ENCODE measurements at regions not wholly inside any gene's neighbourhood (a gene's known extent, or its start where the extent isn't known, plus 50 kb on each side); places are given as distances from the start of the nearest gene placed in this dataset.

DNA sequence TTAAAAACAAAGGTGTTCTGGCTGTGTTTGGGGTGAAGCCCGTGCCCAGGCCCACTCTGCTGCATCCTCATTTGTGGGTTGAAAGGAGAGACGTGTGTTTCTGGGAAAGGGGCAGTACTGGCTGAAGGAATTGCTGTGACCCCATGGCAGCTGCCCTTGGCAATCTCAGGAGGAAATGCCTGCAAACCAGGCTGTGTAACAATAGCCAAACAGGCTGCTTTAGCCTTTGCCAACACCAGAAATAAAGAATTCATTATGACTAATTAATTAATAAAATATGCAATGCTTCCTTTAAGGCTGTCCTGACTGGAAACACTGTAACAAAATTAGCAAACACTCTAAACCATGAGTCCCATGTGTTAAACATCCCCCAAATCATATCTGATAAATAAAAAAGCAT, 53.0 kb upstream of the KRR1 start:
- TF ChIP-seq, protein P1, sequence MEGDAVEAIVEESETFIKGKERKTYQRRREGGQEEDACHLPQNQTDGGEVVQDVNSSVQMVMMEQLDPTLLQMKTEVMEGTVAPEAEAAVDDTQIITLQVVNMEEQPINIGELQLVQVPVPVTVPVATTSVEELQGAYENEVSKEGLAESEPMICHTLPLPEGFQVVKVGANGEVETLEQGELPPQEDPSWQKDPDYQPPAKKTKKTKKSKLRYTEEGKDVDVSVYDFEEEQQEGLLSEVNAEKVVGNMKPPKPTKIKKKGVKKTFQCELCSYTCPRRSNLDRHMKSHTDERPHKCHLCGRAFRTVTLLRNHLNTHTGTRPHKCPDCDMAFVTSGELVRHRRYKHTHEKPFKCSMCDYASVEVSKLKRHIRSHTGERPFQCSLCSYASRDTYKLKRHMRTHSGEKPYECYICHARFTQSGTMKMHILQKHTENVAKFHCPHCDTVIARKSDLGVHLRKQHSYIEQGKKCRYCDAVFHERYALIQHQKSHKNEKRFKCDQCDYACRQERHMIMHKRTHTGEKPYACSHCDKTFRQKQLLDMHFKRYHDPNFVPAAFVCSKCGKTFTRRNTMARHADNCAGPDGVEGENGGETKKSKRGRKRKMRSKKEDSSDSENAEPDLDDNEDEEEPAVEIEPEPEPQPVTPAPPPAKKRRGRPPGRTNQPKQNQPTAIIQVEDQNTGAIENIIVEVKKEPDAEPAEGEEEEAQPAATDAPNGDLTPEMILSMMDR (IDR thresholded peaks at IDR 0.05): no peak
- no peak for TF ChIP-seq POLR2A (IDR thresholded peaks at IDR 0.05)

Data from heart left ventricle (tissue), 13 donors.